GF-D8 (cell line): ENCODE measurements at regions not wholly inside any gene's neighbourhood (a gene's known extent, or its start where the extent isn't known, plus 50 kb on each side); places are given as distances from the start of the nearest gene placed in this dataset.
"Not testable (repeated sequence)": the region's sequence is repeated elsewhere in the genome, so short reads cannot be mapped to it uniquely, and the experiment has no call there.

ENCODE experiments used
- DNase-seq: peaks from one replicate; lab custom pipeline; 2025; lab: John Stamatoyannopoulos, UW

DNA sequence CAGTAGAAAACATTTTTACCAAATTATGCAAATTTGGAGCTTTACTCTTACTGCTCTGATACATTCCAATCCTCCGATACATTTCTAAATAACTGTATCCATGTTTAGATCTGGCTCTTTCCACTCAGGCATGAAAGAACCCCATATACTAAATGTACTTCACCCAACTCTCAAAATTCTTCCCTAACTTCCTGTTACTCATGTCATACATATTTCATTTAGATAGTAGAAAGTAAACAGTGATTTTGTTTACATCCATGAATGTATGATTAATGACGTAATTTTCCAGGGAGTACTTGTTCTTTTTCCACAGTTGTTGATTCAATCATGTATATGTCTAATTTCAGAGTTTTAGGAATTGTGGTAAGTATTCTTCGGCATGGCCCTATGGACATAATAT is 1426.5 kb upstream of the C9orf72 start:
- DNase-seq: no peak

GRCh38 chr9:29001006-29001405 is 1427.7 kb upstream of the C9orf72 start:
- no peak for DNase-seq

GRCh38 chr9:29004988-29005387 is 1431.7 kb upstream of the C9orf72 start:
- DNase-seq: no peak

GRCh38 chr9:29006628-29007027 is 1433.3 kb upstream of the C9orf72 start:
- DNase-seq: no peak

- DNase-seq: no peak
Measured at GRCh38 chr9:29012911-29013310, 1439.6 kb upstream of the C9orf72 start.

GRCh38 chr9:29021632-29022031 is 1448.4 kb upstream of the C9orf72 start:
- no peak for DNase-seq

GRCh38 chr9:29038332-29038731 is 1465.1 kb upstream of the C9orf72 start:
- DNase-seq: no peak

DNA sequence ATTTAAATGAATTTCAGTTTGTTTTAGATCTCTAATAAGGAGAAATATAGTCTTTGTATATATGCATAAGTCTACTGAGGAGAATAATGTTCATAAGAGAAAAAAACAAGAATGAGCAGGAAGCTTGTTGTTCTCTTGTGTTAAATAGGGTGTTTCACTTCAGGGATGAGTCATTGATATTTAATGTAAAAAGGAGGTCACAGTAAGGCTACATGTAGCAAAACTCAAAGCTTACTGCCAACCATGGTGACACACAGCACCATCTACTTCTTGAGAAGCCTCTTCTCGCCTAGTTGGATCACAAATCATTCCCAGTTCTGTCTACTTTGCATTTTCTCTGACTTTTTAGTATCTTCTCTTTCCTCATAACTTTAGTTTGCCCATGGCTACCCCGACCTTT is 1466.0 kb upstream of the C9orf72 start:
- no peak for DNase-seq

DNA sequence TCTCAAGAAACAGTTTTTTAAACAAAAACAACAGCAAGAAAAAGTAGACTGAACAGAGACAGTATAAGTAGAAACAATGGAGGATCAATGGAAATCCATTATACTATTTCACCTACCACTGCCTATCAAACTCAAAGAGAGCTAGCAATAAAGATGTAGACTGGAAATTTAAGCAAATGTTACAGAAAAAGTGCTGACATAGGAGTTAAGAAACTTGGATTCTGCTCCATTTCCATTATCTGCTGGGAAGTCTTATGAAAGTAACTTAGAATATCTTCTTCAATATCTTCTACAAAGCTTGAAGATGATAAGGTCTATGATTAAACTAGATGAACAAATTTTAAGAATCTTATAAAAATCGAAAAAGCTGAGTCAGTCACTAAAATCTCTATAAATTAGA is 1469.8 kb upstream of the C9orf72 start:
- DNase-seq: no peak

GRCh38 chr9:29044959-29045358 is 1471.7 kb upstream of the C9orf72 start:
- DNase-seq: no peak

DNA sequence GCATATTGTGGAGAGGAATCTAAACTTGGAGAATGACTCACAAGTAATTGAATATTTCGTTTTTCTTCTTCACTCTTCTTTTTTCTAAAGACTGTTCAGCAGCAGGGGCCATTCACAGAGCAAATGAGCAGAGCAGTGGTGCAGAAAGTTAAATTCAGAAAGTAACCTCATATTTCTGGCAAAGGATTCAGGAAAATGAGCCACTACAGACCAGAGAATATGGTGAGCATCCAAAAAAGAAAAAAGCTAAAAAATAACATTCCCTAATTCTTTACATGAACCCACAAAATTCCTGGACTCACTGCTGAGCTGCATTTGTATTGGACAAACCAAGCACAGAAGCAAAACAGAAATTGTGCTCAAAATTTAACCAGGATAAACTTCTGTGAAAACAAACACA is 1486.8 kb upstream of the C9orf72 start:
- no peak for DNase-seq

DNA sequence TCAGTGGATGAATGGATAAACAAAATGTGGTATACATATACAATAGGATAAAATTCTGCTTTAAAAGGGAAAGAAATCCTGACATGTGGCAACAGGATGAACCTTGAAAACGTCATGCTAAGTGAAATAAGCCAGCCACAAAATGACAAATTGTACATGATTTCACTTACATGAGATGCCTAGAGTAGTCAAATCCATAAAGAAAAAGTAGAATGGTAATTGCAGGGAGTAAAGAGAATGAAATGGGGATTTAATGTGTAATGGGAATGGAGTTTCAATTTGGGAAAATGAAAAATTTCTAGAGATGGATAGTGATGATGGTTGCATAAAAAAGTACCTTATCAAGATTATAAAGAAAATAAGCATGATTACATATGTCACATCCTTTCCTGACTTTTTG is 1489.2 kb upstream of the C9orf72 start:
- DNase-seq: no peak

DNA sequence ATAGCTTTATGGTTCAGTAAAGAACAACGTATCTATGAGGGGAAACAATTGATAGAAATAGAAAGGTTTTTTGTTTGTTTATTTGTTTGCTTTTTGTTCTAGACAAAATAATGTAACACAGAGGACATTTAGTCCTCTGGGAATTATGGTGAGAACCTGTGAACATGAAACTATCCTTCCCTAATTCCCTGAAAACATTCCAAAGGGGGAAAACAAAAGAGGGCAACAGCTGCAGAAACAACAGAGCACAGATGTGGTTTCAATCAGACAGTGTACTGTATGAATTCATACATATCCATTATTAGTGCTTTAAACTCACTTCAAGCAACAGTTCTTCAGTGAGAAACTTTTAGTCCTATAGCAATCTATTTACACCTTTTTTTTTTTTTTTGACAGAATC is 1489.8 kb upstream of the C9orf72 start:
- no peak for DNase-seq

DNA sequence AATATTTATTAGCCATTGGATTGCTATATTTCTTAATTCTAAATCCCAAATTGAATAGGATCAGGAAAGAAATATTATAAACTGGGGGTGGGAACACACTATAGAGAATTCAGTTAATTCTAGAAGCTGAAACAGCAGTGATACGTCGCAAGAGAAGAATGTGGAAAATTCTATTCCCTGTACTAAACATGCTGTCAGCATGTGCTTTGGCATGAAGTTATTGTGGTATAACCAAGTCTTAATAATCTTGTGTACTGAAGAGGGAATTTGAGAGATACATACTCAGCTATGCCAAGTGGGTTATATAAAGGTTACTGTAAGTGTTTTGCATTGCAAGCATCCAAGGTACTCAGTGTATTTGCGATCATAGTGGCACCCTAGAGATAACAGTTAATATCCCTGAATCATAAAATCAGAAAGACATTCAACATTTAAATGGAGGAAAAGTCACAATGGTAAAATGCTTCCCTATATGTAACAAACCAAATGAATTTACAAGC is 1492.9 kb upstream of the C9orf72 start:
- no peak for DNase-seq

- DNase-seq: no peak
Measured at GRCh38 chr9:29068461-29068860, 1495.2 kb upstream of the C9orf72 start.

- no peak for DNase-seq
Measured at GRCh38 chr9:29069376-29069775, 1496.1 kb upstream of the C9orf72 start.

DNA sequence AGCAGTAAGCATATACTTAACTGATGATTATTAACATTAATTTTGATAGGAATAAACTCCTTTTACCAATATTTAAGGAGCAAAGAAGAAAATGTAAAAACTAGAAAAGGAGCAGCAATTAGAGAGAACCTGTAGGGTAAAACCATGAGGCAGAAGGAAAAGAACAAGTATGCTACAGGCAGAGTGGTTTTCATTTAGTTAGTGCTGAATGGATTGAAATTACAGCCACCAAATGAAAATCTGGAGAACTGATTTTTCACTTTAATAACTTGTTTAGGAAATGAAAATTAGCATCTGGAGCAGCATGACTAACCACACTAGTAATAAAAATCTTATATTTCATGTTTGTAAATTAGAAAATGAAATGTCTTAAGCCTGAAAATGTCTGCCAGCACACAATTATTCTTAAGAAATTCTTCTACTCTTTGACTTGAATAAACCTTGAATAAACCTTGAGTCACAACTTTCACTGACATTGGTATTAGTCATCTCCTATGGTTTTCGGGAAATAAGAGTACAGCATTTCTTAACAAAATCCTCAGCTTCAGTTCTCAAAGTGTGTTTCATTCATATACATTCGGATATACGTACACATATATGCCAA is 1504.9 kb upstream of the C9orf72 start:
- no peak for DNase-seq

GRCh38 chr9:29100762-29101161 is 1527.5 kb upstream of the C9orf72 start:
- no peak for DNase-seq

DNA sequence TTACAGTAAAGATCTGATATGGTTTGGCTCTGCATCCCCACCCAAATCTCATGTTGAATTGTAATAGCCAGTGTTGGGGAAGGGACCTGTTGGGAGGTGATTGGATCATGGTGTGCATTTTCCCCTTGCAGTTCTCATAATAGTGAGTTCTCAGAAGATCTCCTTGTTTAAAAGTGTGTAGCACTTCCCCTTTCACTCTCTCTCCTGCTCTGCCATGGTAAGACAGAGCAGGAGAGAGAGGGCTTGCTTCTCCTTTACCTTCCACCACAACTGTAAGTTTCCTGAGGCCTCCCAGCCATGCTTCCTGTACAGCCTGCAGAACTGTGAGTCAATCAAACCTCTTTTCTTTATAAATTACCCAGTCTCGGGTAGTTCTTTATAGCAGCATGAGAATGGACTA is 1530.9 kb upstream of the C9orf72 start:
- not testable (repeated sequence) for DNase-seq

- DNase-seq: no peak
Measured at GRCh38 chr9:29118555-29118954, 1545.3 kb upstream of the C9orf72 start.

DNA sequence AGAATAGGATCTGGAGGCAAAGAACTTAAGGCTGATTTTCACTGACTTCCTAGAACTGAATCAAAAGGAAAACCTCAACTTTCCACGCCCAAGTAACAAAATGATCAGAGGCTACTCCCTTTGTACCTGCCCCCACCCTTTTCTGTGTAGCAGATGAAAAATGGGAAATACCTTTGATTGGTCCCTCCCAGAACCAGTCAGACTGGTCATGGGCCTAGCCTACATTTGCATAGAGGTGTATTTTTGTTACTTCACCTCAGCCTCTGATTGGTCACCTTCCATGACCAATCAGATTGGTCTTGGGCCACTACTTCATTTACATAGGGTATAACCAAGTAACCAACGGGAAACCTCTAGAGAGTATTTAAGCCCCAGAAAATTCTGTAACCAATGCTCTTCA is 1553.5 kb upstream of the C9orf72 start:
- DNase-seq: no peak

- no peak for DNase-seq
Measured at GRCh38 chr9:29129763-29130162, 1556.5 kb upstream of the C9orf72 start.

DNA sequence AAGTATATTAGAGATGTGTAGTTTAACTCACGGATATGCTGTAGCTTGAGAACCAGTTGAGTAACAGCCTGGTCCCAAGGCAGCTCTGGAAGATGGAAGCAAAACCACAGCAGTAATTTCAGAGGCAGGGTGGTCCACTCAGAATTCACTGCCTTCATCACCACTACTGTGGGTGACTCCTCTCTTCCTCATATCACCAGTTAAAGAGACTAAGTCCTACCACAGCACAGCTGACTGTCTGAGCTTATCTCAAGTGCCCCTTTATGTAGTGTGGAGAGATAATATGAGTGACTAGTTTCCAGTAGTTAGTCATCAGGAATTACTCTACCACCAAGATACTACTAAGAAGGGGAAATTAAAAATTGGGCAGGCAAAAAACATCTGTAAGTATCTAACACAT is 1571.2 kb upstream of the C9orf72 start:
- no peak for DNase-seq

GRCh38 chr9:29150606-29151005 is 1577.3 kb upstream of the C9orf72 start:
- DNase-seq: no peak
